Uterus (tissue), 3 donors: ENCODE measurements at regions not wholly inside any gene's neighbourhood (a gene's known extent, or its start where the extent isn't known, plus 50 kb on each side); places are given as distances from the start of the nearest gene placed in this dataset.

ENCODE experiments used
- DNase-seq, 2 donors: peaks; one replicate each; pipeline ENCODE4 v3.0.0-alpha.2; 2019 to 2020
- H3K27ac ChIP-seq, 2 donors: fragments of 200-600 bp; sonication (generic); 1 replicate in 1 of 2; 2 replicates in 1 of 2; pipeline ENCODE4 v1.5.1; 2016 to 2018
- H3K27me3 ChIP-seq, 2 donors: fragments of 200-600 bp; sonication (generic); one replicate each; pipeline ENCODE4 v1.5.1; 2018 to 2019; ENCODE audit warnings: control low read depth in 1 of 2
- H3K36me3 ChIP-seq, 2 donors: fragments of 200-600 bp; sonication (generic); one replicate each; pipeline ENCODE4 v1.5.1; 2019; ENCODE audit warnings: control low read depth in 1 of 2
- H3K4me1 ChIP-seq, 2 donors: fragments of 200-600 bp; sonication (generic); one replicate each; pipeline ENCODE4 v1.5.1; 2018 to 2019; ENCODE audit warnings: control low read depth in 1 of 2
- H3K4me3 ChIP-seq, 2 donors: fragments of 200-600 bp; sonication (generic); 1 replicate in 1 of 2; 2 replicates in 1 of 2; pipeline ENCODE4 v1.5.1; 2018 to 2019; ENCODE audit warnings: mild to moderate bottlenecking in 1 of 2
- H3K9me3 ChIP-seq, 2 donors: fragments of 200-600 bp; sonication (generic); one replicate each; pipeline ENCODE4 v1.5.1; 2019; ENCODE audit warnings: control low read depth in 1 of 2
- POLR2A ChIP-seq, 2 donors: fragments of 450-650 bp; IDR thresholded peaks; one replicate each; pipeline ENCODE4 v1.6.1; 2016; ENCODE audit warnings: antibody characterized with exemption in 2 of 2, mild to moderate bottlenecking in 1 of 2, moderate library complexity in 1 of 2
- intact Hi-C: fragments of 100-400 bp; cut with DNase I; formaldehyde crosslinking; loops from one replicate; pipeline ENCODE4 v1.15.1; 2023; ENCODE audit warnings: low total_unique reads
- TF ChIP-seq, protein P1 (sequence below), 4 experiments: fragments of 200-600 bp in 2 of 4; fragments of 450-650 bp in 2 of 4; sonication (generic) in 2 of 4; IDR thresholded peaks; one replicate each; pipeline ENCODE4 v1.5.1; 2016 to 2019; ENCODE audit warnings: antibody characterized with exemption in 4 of 4, mild to moderate bottlenecking in 2 of 4, moderate library complexity in 1 of 4
- donor health status: DM: yes; HTN: yes; CAD: no.

DNA sequence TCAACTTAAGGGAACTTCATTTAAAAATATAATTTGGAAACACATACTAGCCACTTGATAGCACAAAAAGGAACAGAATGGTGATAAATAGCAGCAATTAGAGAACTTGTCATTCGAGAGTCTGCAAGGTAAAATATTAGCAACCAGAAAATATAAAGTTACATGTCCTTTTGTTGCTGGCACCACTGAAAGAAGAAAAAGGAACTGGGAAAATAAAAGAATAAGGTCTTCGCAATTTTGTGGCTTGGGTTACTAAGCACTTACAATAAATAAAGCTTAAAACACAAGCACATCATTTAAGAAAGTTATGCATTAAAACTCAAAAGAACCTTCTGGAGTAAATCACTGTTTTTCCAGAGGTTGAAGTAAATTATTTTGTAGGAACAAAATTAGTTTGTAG lies 149.9 kb upstream of the FBN2 start:
- Histone ChIP-seq H3K4me3 (no peak overlapping the region), H3K4me1 (no peaks in the 10 kb centered on the region), H3K27me3 (no peaks in the 10 kb centered on the region), H3K9me3 (no peaks in the 10 kb centered on the region), H3K36me3 (no peaks in the 10 kb centered on the region), H3K27ac (no peak overlapping the region)
- intact Hi-C loops, result no loop called here
- TF ChIP-seq, protein P1, sequence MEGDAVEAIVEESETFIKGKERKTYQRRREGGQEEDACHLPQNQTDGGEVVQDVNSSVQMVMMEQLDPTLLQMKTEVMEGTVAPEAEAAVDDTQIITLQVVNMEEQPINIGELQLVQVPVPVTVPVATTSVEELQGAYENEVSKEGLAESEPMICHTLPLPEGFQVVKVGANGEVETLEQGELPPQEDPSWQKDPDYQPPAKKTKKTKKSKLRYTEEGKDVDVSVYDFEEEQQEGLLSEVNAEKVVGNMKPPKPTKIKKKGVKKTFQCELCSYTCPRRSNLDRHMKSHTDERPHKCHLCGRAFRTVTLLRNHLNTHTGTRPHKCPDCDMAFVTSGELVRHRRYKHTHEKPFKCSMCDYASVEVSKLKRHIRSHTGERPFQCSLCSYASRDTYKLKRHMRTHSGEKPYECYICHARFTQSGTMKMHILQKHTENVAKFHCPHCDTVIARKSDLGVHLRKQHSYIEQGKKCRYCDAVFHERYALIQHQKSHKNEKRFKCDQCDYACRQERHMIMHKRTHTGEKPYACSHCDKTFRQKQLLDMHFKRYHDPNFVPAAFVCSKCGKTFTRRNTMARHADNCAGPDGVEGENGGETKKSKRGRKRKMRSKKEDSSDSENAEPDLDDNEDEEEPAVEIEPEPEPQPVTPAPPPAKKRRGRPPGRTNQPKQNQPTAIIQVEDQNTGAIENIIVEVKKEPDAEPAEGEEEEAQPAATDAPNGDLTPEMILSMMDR (IDR thresholded peaks at IDR 0.05), result no peak
- no peak for TF ChIP-seq POLR2A (IDR thresholded peaks at IDR 0.05)
- no peak for DNase-seq

GRCh38 chr5:128693764-128694163 lies 155.7 kb upstream of the FBN2 start:
- TF ChIP-seq, protein P1 (IDR thresholded peaks at IDR 0.05), result no peak
- TF ChIP-seq POLR2A (IDR thresholded peaks at IDR 0.05), result no peak
- DNase-seq, result no peak
- H3K27ac ChIP-seq, result no peak overlapping the region
- no peaks in the 10 kb centered on the region for H3K4me1 ChIP-seq
- H3K4me3 ChIP-seq, result no peak overlapping the region
- no peaks in the 10 kb centered on the region for H3K36me3 ChIP-seq
- intact Hi-C loops, result no loop called here
- no peaks in the 10 kb centered on the region for H3K9me3 ChIP-seq
- no peaks in the 10 kb centered on the region for H3K27me3 ChIP-seq

GRCh38 chr5:128695791-128696530 lies 157.9 kb upstream of the FBN2 start:
- TF ChIP-seq POLR2A (IDR thresholded peaks at IDR 0.05), result no peak
- TF ChIP-seq, protein P1 (IDR thresholded peaks at IDR 0.05), result no peak
- intact Hi-C loops, result no loop called here
- H3K4me3 ChIP-seq, result no peak overlapping the region

DNA sequence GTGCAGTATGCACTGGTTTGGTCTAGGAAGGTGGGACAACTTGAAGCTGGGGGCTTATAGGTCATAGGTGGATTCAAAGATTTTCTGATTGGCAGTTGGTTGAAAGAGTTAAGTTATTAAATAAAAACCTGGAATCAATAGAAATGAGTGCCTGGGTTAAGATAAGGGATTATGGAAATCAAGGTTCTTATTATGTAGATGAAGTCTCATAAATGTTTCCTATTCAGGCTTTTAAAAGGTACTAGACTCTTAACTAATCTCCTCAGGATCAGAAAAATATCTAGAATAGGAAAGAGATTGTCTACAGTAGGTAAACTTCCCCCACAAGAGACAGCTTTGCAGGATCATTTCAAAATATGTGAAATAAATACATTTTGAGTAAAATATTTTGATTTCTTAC lies 163.3 kb upstream of the FBN2 start:
- no peaks in the 10 kb centered on the region for H3K27me3 ChIP-seq
- no peaks in the 10 kb centered on the region for H3K9me3 ChIP-seq
- H3K4me3 ChIP-seq, result no peak overlapping the region
- no peak for DNase-seq
- TF ChIP-seq, protein P1 (IDR thresholded peaks at IDR 0.05), result no peak
- TF ChIP-seq POLR2A (IDR thresholded peaks at IDR 0.05), result no peak
- intact Hi-C loops, result no loop called here
- H3K4me1 ChIP-seq, result no peaks in the 10 kb centered on the region
- no peak overlapping the region for H3K27ac ChIP-seq
- no peaks in the 10 kb centered on the region for H3K36me3 ChIP-seq

More at GRCh38 chr5:128695791-128696530, 157.9 kb upstream of the FBN2 start:
- no peaks in the 10 kb centered on the region for H3K36me3 ChIP-seq
- H3K4me1 ChIP-seq, result no peaks in the 10 kb centered on the region
- H3K9me3 ChIP-seq, result no peaks in the 10 kb centered on the region
- H3K27ac ChIP-seq, result no peak overlapping the region
- no peaks in the 10 kb centered on the region for H3K27me3 ChIP-seq
- DNase-seq, result no peak

DNA sequence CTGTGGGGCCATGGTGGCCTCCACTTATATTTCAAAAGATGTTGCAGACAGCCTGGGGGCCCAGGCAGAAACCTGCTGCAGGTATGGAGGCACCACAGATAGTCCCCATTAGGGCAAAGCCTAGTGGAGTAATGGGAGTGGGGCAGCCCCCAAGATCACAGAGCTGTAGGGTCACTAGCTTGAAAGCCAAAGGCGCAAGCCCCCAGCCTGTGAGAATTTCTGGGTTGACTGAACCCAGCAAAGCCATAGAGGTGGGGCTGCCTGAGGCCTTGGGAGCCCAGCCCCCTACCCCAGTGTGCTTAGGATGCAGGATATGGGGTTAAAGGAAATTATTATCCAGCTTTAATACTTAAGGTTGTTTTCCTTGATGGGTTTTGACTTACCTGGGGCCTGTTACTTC lies 165.3 kb upstream of the FBN2 start:
- Histone ChIP-seq H3K27me3 (no peaks in the 10 kb centered on the region), H3K4me1 (no peaks in the 10 kb centered on the region), H3K36me3 (no peaks in the 10 kb centered on the region), H3K27ac (no peak overlapping the region), H3K9me3 (no peaks in the 10 kb centered on the region), H3K4me3 (no peak overlapping the region)
- intact Hi-C loops, result no loop called here
- DNase-seq, result no peak
- no peak for TF ChIP-seq POLR2A (IDR thresholded peaks at IDR 0.05)
- TF ChIP-seq, protein P1 (IDR thresholded peaks at IDR 0.05), result no peak
